ENCODE measurements at regions not wholly inside any gene's neighbourhood (a gene's known extent, or its start where the extent isn't known, plus 50 kb on each side); places are given as distances from the start of the nearest gene placed in this dataset.

DNA sequence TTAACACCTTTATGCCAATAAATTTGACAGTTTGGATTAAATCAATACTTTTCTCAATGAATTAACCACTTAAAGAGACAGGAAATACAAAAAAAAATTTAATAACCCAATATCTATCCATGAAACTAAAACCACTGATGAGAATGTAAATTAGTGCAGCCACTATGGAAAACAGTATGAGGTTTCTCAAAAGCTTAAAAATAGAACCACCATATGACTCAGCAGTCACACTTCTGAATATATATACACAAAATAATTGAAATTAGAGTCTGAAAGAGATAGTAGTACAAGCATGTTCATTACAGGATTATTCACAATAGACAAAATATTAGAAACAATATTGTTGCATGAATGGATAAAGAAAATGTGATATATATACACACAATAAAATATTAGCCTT lies 382.1 kb upstream of the SETBP1 start:
- H3K9me3 ChIP-seq (ENCODE audit: control insufficient read depth in 2 of 2, insufficient read depth in 1 of 2, low read depth in 1 of 2, low read length in 1 of 2): no peaks in the 10 kb centered on the region
- H3K27ac ChIP-seq (ENCODE audit: low read depth in 2 of 2, low read length in 1 of 2): no peak overlapping the region
- no peaks in the 10 kb centered on the region for H3K4me1 ChIP-seq (ENCODE audit: control insufficient read depth in 2 of 2, insufficient read depth in 2 of 2, low read length in 1 of 2)
- no peak overlapping the region for H3K4me3 ChIP-seq (ENCODE audit: low read depth in 1 of 2, low read length in 2 of 2)
- H3K36me3 ChIP-seq (ENCODE audit: control insufficient read depth in 2 of 2, insufficient read depth in 2 of 2, low read length in 1 of 2): no peaks in the 10 kb centered on the region
- no peaks in the 10 kb centered on the region for H3K27me3 ChIP-seq (ENCODE audit: control insufficient read depth in 1 of 2, insufficient read depth in 2 of 2, low read length in 2 of 2)

- H3K4me1 ChIP-seq (ENCODE audit: control insufficient read depth in 2 of 2, insufficient read depth in 2 of 2, low read length in 1 of 2): no peaks in the 10 kb centered on the region
- H3K9me3 ChIP-seq (ENCODE audit: control insufficient read depth in 2 of 2, insufficient read depth in 1 of 2, low read depth in 1 of 2, low read length in 1 of 2): no peaks in the 10 kb centered on the region
- no peaks in the 10 kb centered on the region for H3K36me3 ChIP-seq (ENCODE audit: control insufficient read depth in 2 of 2, insufficient read depth in 2 of 2, low read length in 1 of 2)
- no peaks in the 10 kb centered on the region for H3K27me3 ChIP-seq (ENCODE audit: control insufficient read depth in 1 of 2, insufficient read depth in 2 of 2, low read length in 2 of 2)
- H3K4me3 ChIP-seq (ENCODE audit: low read depth in 1 of 2, low read length in 2 of 2): no peak overlapping the region
- no peak overlapping the region for H3K27ac ChIP-seq (ENCODE audit: low read depth in 2 of 2, low read length in 1 of 2)
- WGBS, 2 donors: 58 to 74% methylated on average over 2 of the region's 2 CpGs
These were observed 371.5 kb upstream of the SETBP1 start for GRCh38 chr18:44309185-44309584.

GRCh38 chr18:44320619-44321460 lies 359.8 kb upstream of the SETBP1 start:
- Histone ChIP-seq H3K27me3 (ENCODE audit: control insufficient read depth in 1 of 2, insufficient read depth in 2 of 2, low read length in 2 of 2) (no peaks in the 10 kb centered on the region), H3K9me3 (ENCODE audit: control insufficient read depth in 2 of 2, insufficient read depth in 1 of 2, low read depth in 1 of 2, low read length in 1 of 2) (peaks cover 0 to 3% of the 10 kb centered on the region in 2 donors), H3K27ac (ENCODE audit: low read depth in 2 of 2, low read length in 1 of 2) (no peak overlapping the region), H3K4me1 (ENCODE audit: control insufficient read depth in 2 of 2, insufficient read depth in 2 of 2, low read length in 1 of 2) (no peaks in the 10 kb centered on the region), H3K4me3 (ENCODE audit: low read depth in 1 of 2, low read length in 2 of 2) (no peak overlapping the region), H3K36me3 (ENCODE audit: control insufficient read depth in 2 of 2, insufficient read depth in 2 of 2, low read length in 1 of 2) (no peaks in the 10 kb centered on the region)
- 94 to 96% methylated on average over 26 of the region's 26 CpGs for WGBS, 2 donors

DNA sequence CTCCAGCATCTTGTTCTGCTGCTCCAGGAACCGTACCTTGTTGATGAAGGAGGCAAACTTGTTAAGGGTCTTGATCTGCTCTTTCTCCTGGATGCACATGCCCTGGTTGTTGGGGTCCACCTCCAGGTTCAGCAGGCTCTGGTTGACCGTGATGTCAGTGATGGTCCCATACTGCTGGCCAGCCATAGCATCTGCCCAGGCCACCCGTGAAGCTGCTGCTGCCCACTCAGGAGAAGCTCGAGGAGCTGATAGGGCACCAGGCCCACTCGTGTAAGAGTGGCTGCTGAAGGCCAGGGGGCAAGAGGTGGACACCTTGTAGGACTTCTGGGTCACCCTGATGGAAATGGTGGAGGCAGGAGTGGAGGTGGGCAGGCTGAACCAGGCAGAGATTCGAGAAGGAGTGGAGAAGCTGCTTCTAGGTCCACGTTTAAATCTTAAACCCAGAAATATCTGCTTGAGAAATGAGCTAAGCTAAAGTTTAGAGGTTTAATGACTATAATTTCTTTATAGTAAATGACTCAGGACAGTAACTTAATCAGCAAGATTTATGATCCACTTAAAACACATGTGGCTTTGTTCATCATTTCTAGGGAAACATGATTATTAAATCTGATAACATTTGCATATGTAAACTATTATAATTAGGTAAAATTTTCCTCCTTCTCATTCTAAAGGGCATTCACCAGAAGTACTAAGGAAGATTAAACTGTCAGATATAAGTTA lies 358.7 kb upstream of the SETBP1 start:
- 82% methylated on average over 7 of the region's 7 CpGs for WGBS, 2 donors
- no peaks in the 10 kb centered on the region for H3K4me1 ChIP-seq (ENCODE audit: control insufficient read depth in 2 of 2, insufficient read depth in 2 of 2, low read length in 1 of 2)
- no peaks in the 10 kb centered on the region for H3K27me3 ChIP-seq (ENCODE audit: control insufficient read depth in 1 of 2, insufficient read depth in 2 of 2, low read length in 2 of 2)
- H3K36me3 ChIP-seq (ENCODE audit: control insufficient read depth in 2 of 2, insufficient read depth in 2 of 2, low read length in 1 of 2): no peaks in the 10 kb centered on the region
- no peak overlapping the region for H3K27ac ChIP-seq (ENCODE audit: low read depth in 2 of 2, low read length in 1 of 2)
- no peak overlapping the region for H3K4me3 ChIP-seq (ENCODE audit: low read depth in 1 of 2, low read length in 2 of 2)
- H3K9me3 ChIP-seq (ENCODE audit: control insufficient read depth in 2 of 2, insufficient read depth in 1 of 2, low read depth in 1 of 2, low read length in 1 of 2): peaks cover 0 to 3% of the 10 kb centered on the region in 2 donors

- no peak overlapping the region for H3K4me3 ChIP-seq (ENCODE audit: low read depth in 1 of 2, low read length in 2 of 2)
- no peaks in the 10 kb centered on the region for H3K36me3 ChIP-seq (ENCODE audit: control insufficient read depth in 2 of 2, insufficient read depth in 2 of 2, low read length in 1 of 2)
- H3K4me1 ChIP-seq (ENCODE audit: control insufficient read depth in 2 of 2, insufficient read depth in 2 of 2, low read length in 1 of 2): no peaks in the 10 kb centered on the region
- H3K27ac ChIP-seq (ENCODE audit: low read depth in 2 of 2, low read length in 1 of 2): no peak overlapping the region
- H3K9me3 ChIP-seq (ENCODE audit: control insufficient read depth in 2 of 2, insufficient read depth in 1 of 2, low read depth in 1 of 2, low read length in 1 of 2): peaks cover 0 to 3% of the 10 kb centered on the region in 2 donors
- no peaks in the 10 kb centered on the region for H3K27me3 ChIP-seq (ENCODE audit: control insufficient read depth in 1 of 2, insufficient read depth in 2 of 2, low read length in 2 of 2)
These were observed 357.6 kb upstream of the SETBP1 start for GRCh38 chr18:44323125-44323524.

DNA sequence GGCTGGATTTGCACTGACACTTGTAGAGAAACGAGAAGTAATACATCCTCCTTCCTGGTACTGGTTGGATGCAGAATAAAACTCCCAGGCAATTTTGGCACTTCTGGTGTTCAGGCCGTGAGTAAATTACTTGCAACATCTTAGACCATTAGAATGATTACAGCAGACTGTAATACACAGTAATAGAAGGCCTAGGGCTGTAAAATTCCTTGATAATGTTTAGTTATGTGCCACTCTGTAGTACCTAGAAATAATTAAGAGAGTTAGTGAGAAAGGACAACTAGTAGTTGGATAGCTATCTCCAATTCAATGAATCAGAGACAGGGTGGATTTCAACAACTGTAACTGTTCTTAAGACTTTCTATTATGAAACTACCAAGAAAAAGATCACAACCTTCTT lies 356.3 kb upstream of the SETBP1 start:
- H3K4me1 ChIP-seq (ENCODE audit: control insufficient read depth in 2 of 2, insufficient read depth in 2 of 2, low read length in 1 of 2): no peaks in the 10 kb centered on the region
- H3K27ac ChIP-seq (ENCODE audit: low read depth in 2 of 2, low read length in 1 of 2): no peak overlapping the region
- no peaks in the 10 kb centered on the region for H3K36me3 ChIP-seq (ENCODE audit: control insufficient read depth in 2 of 2, insufficient read depth in 2 of 2, low read length in 1 of 2)
- H3K9me3 ChIP-seq (ENCODE audit: control insufficient read depth in 2 of 2, insufficient read depth in 1 of 2, low read depth in 1 of 2, low read length in 1 of 2): peaks cover 0 to 3% of the 10 kb centered on the region in 2 donors
- WGBS, 2 donors: 53 to 57% methylated on average over 2 of the region's 2 CpGs
- H3K4me3 ChIP-seq (ENCODE audit: low read depth in 1 of 2, low read length in 2 of 2): no peak overlapping the region
- no peaks in the 10 kb centered on the region for H3K27me3 ChIP-seq (ENCODE audit: control insufficient read depth in 1 of 2, insufficient read depth in 2 of 2, low read length in 2 of 2)

DNA sequence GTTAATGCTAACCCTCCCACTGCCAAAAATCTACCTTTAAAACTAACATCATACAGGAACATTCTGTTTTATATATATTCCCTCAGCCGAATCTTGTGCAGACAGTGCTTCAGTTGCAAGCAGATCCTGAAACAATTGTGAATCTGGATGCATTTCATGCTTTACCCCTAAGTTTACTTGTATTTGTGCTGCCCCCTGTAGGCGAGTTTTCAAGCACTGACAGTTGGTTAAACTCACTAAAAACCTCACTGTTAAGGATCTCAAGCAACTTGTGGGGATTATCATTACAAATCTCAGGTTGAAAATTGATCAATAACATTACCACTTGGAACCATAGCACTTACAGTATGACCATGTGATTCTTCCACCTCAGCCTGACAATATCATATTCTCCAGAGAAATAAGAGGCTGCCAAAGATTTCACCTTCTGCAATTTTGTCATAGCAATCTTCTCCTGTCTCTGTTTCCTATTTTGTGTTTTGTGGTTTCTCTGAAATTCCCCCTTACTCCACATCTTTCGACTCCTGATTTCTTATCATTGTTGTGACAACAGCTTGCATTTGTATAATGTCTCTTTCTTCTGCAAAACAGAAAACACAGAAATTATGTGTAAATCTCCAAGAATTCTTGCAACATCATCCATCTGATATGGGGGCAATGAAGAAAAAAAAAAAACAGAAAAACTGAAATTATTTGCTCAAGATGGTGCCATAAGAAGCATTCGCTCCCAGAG lies 354.6 kb upstream of the SETBP1 start:
- WGBS, 2 donors: 47 to 51% methylated on average over 4 of the region's 4 CpGs
- H3K4me1 ChIP-seq (ENCODE audit: control insufficient read depth in 2 of 2, insufficient read depth in 2 of 2, low read length in 1 of 2): no peaks in the 10 kb centered on the region
- H3K27me3 ChIP-seq (ENCODE audit: control insufficient read depth in 1 of 2, insufficient read depth in 2 of 2, low read length in 2 of 2): no peaks in the 10 kb centered on the region
- H3K27ac ChIP-seq (ENCODE audit: low read depth in 2 of 2, low read length in 1 of 2): no peak overlapping the region
- no peak overlapping the region for H3K4me3 ChIP-seq (ENCODE audit: low read depth in 1 of 2, low read length in 2 of 2)
- no peaks in the 10 kb centered on the region for H3K9me3 ChIP-seq (ENCODE audit: control insufficient read depth in 2 of 2, insufficient read depth in 1 of 2, low read depth in 1 of 2, low read length in 1 of 2)
- no peaks in the 10 kb centered on the region for H3K36me3 ChIP-seq (ENCODE audit: control insufficient read depth in 2 of 2, insufficient read depth in 2 of 2, low read length in 1 of 2)

GRCh38 chr18:44331656-44332570 lies 348.8 kb upstream of the SETBP1 start:
- no peak overlapping the region for H3K4me3 ChIP-seq (ENCODE audit: low read depth in 1 of 2, low read length in 2 of 2)
- no peak overlapping the region for H3K27ac ChIP-seq (ENCODE audit: low read depth in 2 of 2, low read length in 1 of 2)
- no peaks in the 10 kb centered on the region for H3K4me1 ChIP-seq (ENCODE audit: control insufficient read depth in 2 of 2, insufficient read depth in 2 of 2, low read length in 1 of 2)
- 77 to 80% methylated on average over 6 of the region's 6 CpGs for WGBS, 2 donors
- H3K27me3 ChIP-seq (ENCODE audit: control insufficient read depth in 1 of 2, insufficient read depth in 2 of 2, low read length in 2 of 2): no peaks in the 10 kb centered on the region
- no peaks in the 10 kb centered on the region for H3K9me3 ChIP-seq (ENCODE audit: control insufficient read depth in 2 of 2, insufficient read depth in 1 of 2, low read depth in 1 of 2, low read length in 1 of 2)
- H3K36me3 ChIP-seq (ENCODE audit: control insufficient read depth in 2 of 2, insufficient read depth in 2 of 2, low read length in 1 of 2): no peaks in the 10 kb centered on the region

- 81 to 96% methylated on average over 1 of the region's 1 CpG for WGBS, 2 donors
- H3K4me1 ChIP-seq (ENCODE audit: control insufficient read depth in 2 of 2, insufficient read depth in 2 of 2, low read length in 1 of 2): no peaks in the 10 kb centered on the region
- no peak overlapping the region for H3K4me3 ChIP-seq (ENCODE audit: low read depth in 1 of 2, low read length in 2 of 2)
- H3K27ac ChIP-seq (ENCODE audit: low read depth in 2 of 2, low read length in 1 of 2): no peak overlapping the region
- H3K36me3 ChIP-seq (ENCODE audit: control insufficient read depth in 2 of 2, insufficient read depth in 2 of 2, low read length in 1 of 2): no peaks in the 10 kb centered on the region
- H3K27me3 ChIP-seq (ENCODE audit: control insufficient read depth in 1 of 2, insufficient read depth in 2 of 2, low read length in 2 of 2): no peaks in the 10 kb centered on the region
- peaks cover 0 to 3% of the 10 kb centered on the region in 2 donors for H3K9me3 ChIP-seq (ENCODE audit: control insufficient read depth in 2 of 2, insufficient read depth in 1 of 2, low read depth in 1 of 2, low read length in 1 of 2)
These were observed 338.9 kb upstream of the SETBP1 start for GRCh38 chr18:44341759-44342158.
